Neural progenitor cell (in vitro differentiated cells): ENCODE measurements at regions not wholly inside any gene's neighbourhood (a gene's known extent, or its start where the extent isn't known, plus 50 kb on each side); places are given as distances from the start of the nearest gene placed in this dataset.

ENCODE experiments used
- DNase-seq: peaks from one replicate; pipeline ENCODE4 v3.0.0-alpha.2; 2016; ENCODE audit warnings: low spot score
- H2AFZ ChIP-seq: fragments of 200-600 bp; sonication (generic); replicated peaks from 2 replicates; pipeline ENCODE4 v1.6.1; 2016; ENCODE audit warnings: antibody characterized with exemption
- H3F3A ChIP-seq: fragments of 200-600 bp; sonication (generic); 2 replicates; pipeline ENCODE4 v1.6.1; 2016; ENCODE audit warnings: antibody characterized with exemption, low read depth
- H3K27ac ChIP-seq: fragments of 200-600 bp; sonication (generic); 2 replicates; pipeline ENCODE4 v1.5.1; 2016; ENCODE audit warnings: mild to moderate bottlenecking
- H3K27me3 ChIP-seq: fragments of 200-600 bp; sonication (generic); 2 replicates; pipeline ENCODE4 v1.6.1; 2016; ENCODE audit warnings: mild to moderate bottlenecking, moderate library complexity
- H3K36me3 ChIP-seq: fragments of 200-600 bp; sonication (generic); 2 replicates; pipeline ENCODE4 v1.5.1; 2016
- H3K4me1 ChIP-seq: fragments of 200-600 bp; sonication (generic); 2 replicates; pipeline ENCODE4 v1.6.1; 2016; ENCODE audit warnings: mixed run types
- H3K4me2 ChIP-seq: fragments of 200-600 bp; sonication (generic); 2 replicates; pipeline ENCODE4 v1.6.1; 2016
- H3K4me3 ChIP-seq: fragments of 200-600 bp; sonication (generic); 2 replicates; pipeline ENCODE4 v1.5.1; 2016
- H3K79me2 ChIP-seq: fragments of 200-600 bp; sonication (generic); 2 replicates; pipeline ENCODE4 v1.6.1; 2016; ENCODE audit warnings: low read depth
- H3K9ac ChIP-seq: fragments of 200-600 bp; sonication (generic); 2 replicates; pipeline ENCODE4 v1.6.1; 2016
- H3K9me3 ChIP-seq: fragments of 200-600 bp; sonication (generic); 2 replicates; pipeline ENCODE4 v1.5.1; 2016; ENCODE audit warnings: low read depth
- H4K20me1 ChIP-seq: fragments of 200-600 bp; sonication (generic); 2 replicates; pipeline ENCODE4 v1.6.1; 2016; ENCODE audit warnings: low read depth
- H3K27ac Mint-ChIP-seq: 3 replicates; pipeline ENCODE4 v1.8.0; 2021; ENCODE audit warnings: mixed read lengths
- H3K27me3 Mint-ChIP-seq: 2 replicates; pipeline ENCODE4 v1.8.0; 2022; ENCODE audit warnings: low read depth, mild to moderate bottlenecking, inconsistent platforms, moderate library complexity, mixed read lengths; ENCODE audit not compliant: insufficient read depth
- H3K36me3 Mint-ChIP-seq: 3 replicates; pipeline ENCODE4 v1.8.0; 2021; ENCODE audit warnings: mixed read lengths
- H3K4me1 Mint-ChIP-seq: 3 replicates; pipeline ENCODE4 v1.8.0; 2021; ENCODE audit warnings: mixed read lengths
- H3K4me3 Mint-ChIP-seq: 3 replicates; pipeline ENCODE4 v1.8.0; 2021; ENCODE audit warnings: mild to moderate bottlenecking, moderate library complexity, mixed read lengths
- H3K9me3 Mint-ChIP-seq: 3 replicates; pipeline ENCODE4 v1.8.0; 2020; ENCODE audit warnings: mixed read lengths
- EZH2 ChIP-seq: fragments of 200-600 bp; sonication (generic); IDR thresholded peaks from 2 replicates; pipeline ENCODE4 v1.6.1; 2017; ENCODE audit warnings: antibody characterized with exemption, mild to moderate bottlenecking, moderate library complexity
- EZH2phosphoT487 ChIP-seq: fragments of 200-600 bp; sonication (generic); IDR thresholded peaks from 2 replicates; pipeline ENCODE4 v1.6.1; 2017; ENCODE audit warnings: antibody characterized with exemption
- TF ChIP-seq, protein P1 (sequence below): fragments of 200-600 bp; sonication (generic); IDR thresholded peaks from 2 replicates; pipeline ENCODE4 v1.5.1; 2017; ENCODE audit warnings: antibody characterized with exemption, mild to moderate bottlenecking

DNA sequence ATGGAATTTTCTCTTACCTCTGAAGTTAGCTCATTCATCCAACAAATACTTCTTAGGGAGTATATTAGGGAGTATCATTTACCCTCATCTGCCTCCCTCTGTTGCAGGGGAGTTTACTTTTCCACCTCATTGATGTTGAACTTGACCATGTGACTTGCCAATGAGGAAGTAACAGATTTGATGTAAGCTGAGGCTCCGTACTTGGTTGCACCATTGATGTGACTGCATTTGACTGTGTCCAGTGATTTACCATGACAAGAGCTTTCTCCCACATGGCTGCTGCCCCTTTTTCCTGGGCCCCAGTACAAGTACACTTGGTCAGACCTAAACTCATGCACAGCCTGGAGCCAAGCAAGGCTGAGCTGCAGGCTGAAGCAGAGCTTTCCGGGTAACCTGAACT is 81.6 kb upstream of the HS3ST2 start:
- Histone ChIP-seq H4K20me1 (no peaks in the 10 kb centered on the region), H3K79me2 (no peaks in the 10 kb centered on the region), H3F3A (no peaks in the 10 kb centered on the region), H3K9ac (no peak overlapping the region), H3K4me2 (no peak overlapping the region), H2AFZ (no peak overlapping the region), H3K9me3 (no peaks in the 10 kb centered on the region), H3K27ac (no peak overlapping the region), H3K4me1 (peaks cover 4% of the 10 kb centered on the region), H3K27me3 (no peaks in the 10 kb centered on the region), H3K4me3 (no peak overlapping the region), H3K36me3 (no peaks in the 10 kb centered on the region)
- Mint-ChIP-seq H3K9me3 (no peaks in the 10 kb centered on the region), H3K27ac (no peak overlapping the region), H3K4me3 (no peak overlapping the region), H3K27me3 (peaks cover 9% of the 10 kb centered on the region), H3K4me1 (peaks cover 18% of the 10 kb centered on the region), H3K36me3 (no peaks in the 10 kb centered on the region)
- TF ChIP-seq EZH2 (no peak), EZH2phosphoT487 (no peak)
- TF ChIP-seq, protein P1, sequence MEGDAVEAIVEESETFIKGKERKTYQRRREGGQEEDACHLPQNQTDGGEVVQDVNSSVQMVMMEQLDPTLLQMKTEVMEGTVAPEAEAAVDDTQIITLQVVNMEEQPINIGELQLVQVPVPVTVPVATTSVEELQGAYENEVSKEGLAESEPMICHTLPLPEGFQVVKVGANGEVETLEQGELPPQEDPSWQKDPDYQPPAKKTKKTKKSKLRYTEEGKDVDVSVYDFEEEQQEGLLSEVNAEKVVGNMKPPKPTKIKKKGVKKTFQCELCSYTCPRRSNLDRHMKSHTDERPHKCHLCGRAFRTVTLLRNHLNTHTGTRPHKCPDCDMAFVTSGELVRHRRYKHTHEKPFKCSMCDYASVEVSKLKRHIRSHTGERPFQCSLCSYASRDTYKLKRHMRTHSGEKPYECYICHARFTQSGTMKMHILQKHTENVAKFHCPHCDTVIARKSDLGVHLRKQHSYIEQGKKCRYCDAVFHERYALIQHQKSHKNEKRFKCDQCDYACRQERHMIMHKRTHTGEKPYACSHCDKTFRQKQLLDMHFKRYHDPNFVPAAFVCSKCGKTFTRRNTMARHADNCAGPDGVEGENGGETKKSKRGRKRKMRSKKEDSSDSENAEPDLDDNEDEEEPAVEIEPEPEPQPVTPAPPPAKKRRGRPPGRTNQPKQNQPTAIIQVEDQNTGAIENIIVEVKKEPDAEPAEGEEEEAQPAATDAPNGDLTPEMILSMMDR = no peak
- no peak for DNase-seq

- H4K20me1 ChIP-seq = no peaks in the 10 kb centered on the region
- no peaks in the 10 kb centered on the region for H3K9me3 ChIP-seq
- Mint-ChIP-seq H3K27ac (no peak overlapping the region), H3K9me3 (no peaks in the 10 kb centered on the region), H3K27me3 (peaks cover 7% of the 10 kb centered on the region), H3K36me3 (no peaks in the 10 kb centered on the region), H3K4me1 (peaks cover 16% of the 10 kb centered on the region), H3K4me3 (no peak overlapping the region)
- H3K4me2 ChIP-seq = no peak overlapping the region
- no peak overlapping the region for H2AFZ ChIP-seq
- H3F3A ChIP-seq = no peaks in the 10 kb centered on the region
- H3K9ac ChIP-seq = no peak overlapping the region
- H3K27me3 ChIP-seq = no peaks in the 10 kb centered on the region
- peaks cover 4% of the 10 kb centered on the region for H3K4me1 ChIP-seq
- TF ChIP-seq EZH2phosphoT487 (no peak), EZH2 (no peak)
- TF ChIP-seq, protein P1 = no peak
- no peaks in the 10 kb centered on the region for H3K36me3 ChIP-seq
- H3K79me2 ChIP-seq = no peaks in the 10 kb centered on the region
- H3K27ac ChIP-seq = no peak overlapping the region
- H3K4me3 ChIP-seq = no peak overlapping the region
- no peak for DNase-seq
Observed at GRCh38 chr16:22732959-22733358, 81.0 kb upstream of the HS3ST2 start.

GRCh38 chr16:22734368-22734767 is 79.6 kb upstream of the HS3ST2 start:
- H3K36me3 ChIP-seq = no peaks in the 10 kb centered on the region
- no peaks in the 10 kb centered on the region for H3K27me3 ChIP-seq
- DNase-seq = no peak
- H3K27ac Mint-ChIP-seq = no peak overlapping the region
- no peak overlapping the region for H3K4me3 ChIP-seq
- H3F3A ChIP-seq = no peaks in the 10 kb centered on the region
- no peaks in the 10 kb centered on the region for H3K9me3 Mint-ChIP-seq
- H3K4me1 Mint-ChIP-seq = peaks cover 10% of the 10 kb centered on the region
- no peaks in the 10 kb centered on the region for H3K4me1 ChIP-seq
- no peak overlapping the region for H3K4me2 ChIP-seq
- H4K20me1 ChIP-seq = no peaks in the 10 kb centered on the region
- H2AFZ ChIP-seq = peak overlapping the region; percentile 93
- no peaks in the 10 kb centered on the region for H3K9me3 ChIP-seq
- H3K79me2 ChIP-seq = no peaks in the 10 kb centered on the region
- TF ChIP-seq EZH2 (no peak), EZH2phosphoT487 (no peak)
- TF ChIP-seq, protein P1 = no peak
- no peak overlapping the region for H3K9ac ChIP-seq
- no peak overlapping the region for H3K4me3 Mint-ChIP-seq
- no peaks in the 10 kb centered on the region for H3K36me3 Mint-ChIP-seq
- H3K27ac ChIP-seq = no peak overlapping the region
- H3K27me3 Mint-ChIP-seq = peaks cover 4% of the 10 kb centered on the region

DNA sequence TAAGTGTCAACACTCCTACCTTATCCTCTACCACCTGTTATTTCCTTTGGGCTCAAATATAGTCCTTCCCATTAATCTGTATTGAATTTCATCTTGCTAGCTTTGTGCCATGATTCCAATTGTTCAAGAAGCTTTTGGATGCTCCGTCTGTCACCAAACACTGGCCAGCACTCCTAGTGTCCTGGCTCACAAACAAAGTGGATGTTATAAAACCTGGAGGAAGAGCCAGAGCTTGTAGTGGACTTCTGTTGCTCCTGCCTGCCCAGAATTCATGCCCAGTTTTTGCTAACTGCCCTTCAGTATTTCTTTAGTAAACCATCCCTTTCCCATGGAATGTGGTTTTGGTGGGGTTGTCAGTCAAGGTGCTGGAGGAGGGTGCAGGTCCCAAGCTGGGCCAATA is 77.2 kb upstream of the HS3ST2 start:
- Mint-ChIP-seq H3K4me1 (peaks cover 10% of the 10 kb centered on the region), H3K4me3 (no peak overlapping the region), H3K27ac (no peak overlapping the region), H3K9me3 (no peaks in the 10 kb centered on the region), H3K27me3 (peaks cover 6% of the 10 kb centered on the region), H3K36me3 (no peaks in the 10 kb centered on the region)
- Histone ChIP-seq H3K79me2 (no peaks in the 10 kb centered on the region), H2AFZ (no peak overlapping the region), H3K4me3 (no peak overlapping the region), H3K4me2 (no peak overlapping the region), H3K27me3 (no peaks in the 10 kb centered on the region), H3K4me1 (no peaks in the 10 kb centered on the region), H3K9me3 (no peaks in the 10 kb centered on the region), H3K36me3 (no peaks in the 10 kb centered on the region), H3K27ac (no peak overlapping the region), H3K9ac (no peak overlapping the region), H4K20me1 (no peaks in the 10 kb centered on the region), H3F3A (no peaks in the 10 kb centered on the region)
- DNase-seq = no peak
- TF ChIP-seq, protein P1 = no peak
- TF ChIP-seq EZH2 (no peak), EZH2phosphoT487 (no peak)
